Activated T-helper 1 cell treated with anti-CD3 and anti-CD28 coated beads, Interleukin-12 subunit alpha, Interleukin-12 subunit beta, Interleukin-2, Interleukin-4 antibody, amounts not matched to agents 30 ng/mL and 10 ng/mL and 1 ng/mL, durations not matched to agents 14 hours and 24 hours and 36 hours (primary cell): ENCODE measurements at regions not wholly inside any gene's neighbourhood (a gene's known extent, or its start where the extent isn't known, plus 50 kb on each side); places are given as distances from the start of the nearest gene placed in this dataset.
"Not testable (repeated sequence)": the region's sequence is repeated elsewhere in the genome, so short reads cannot be mapped to it uniquely, and the experiment has no call there.

Experiments
- DNase-seq: peaks from one replicate; pipeline ENCODE4 v3.0.0; 2021; ENCODE audit warnings: low spot score
- H3K27ac Mint-ChIP-seq: one replicate; pipeline ENCODE4 v1.8.0; 2021; ENCODE audit warnings: mild to moderate bottlenecking, mixed read lengths
- H3K27me3 Mint-ChIP-seq: one replicate; pipeline ENCODE4 v1.8.0; 2022; ENCODE audit warnings: mild to moderate bottlenecking, moderate library complexity, mixed read lengths; ENCODE audit not compliant: insufficient read depth
- H3K36me3 Mint-ChIP-seq: one replicate; pipeline ENCODE4 v1.8.0; 2021; ENCODE audit warnings: low read depth, mixed read lengths
- H3K4me1 Mint-ChIP-seq: one replicate; pipeline ENCODE4 v1.8.0; 2021; ENCODE audit warnings: low read depth, mixed read lengths
- H3K4me3 Mint-ChIP-seq: one replicate; pipeline ENCODE4 v1.8.0; 2021; ENCODE audit warnings: mild to moderate bottlenecking, moderate library complexity, mixed read lengths
- H3K9me3 Mint-ChIP-seq: one replicate; pipeline ENCODE4 v1.8.0; 2021; ENCODE audit warnings: mixed read lengths
- intact Hi-C: fragments of 100-400 bp; cut with micrococcal nuclease; formaldehyde crosslinking; loops from one replicate; pipeline ENCODE4 v1.15.1; 2024

DNA sequence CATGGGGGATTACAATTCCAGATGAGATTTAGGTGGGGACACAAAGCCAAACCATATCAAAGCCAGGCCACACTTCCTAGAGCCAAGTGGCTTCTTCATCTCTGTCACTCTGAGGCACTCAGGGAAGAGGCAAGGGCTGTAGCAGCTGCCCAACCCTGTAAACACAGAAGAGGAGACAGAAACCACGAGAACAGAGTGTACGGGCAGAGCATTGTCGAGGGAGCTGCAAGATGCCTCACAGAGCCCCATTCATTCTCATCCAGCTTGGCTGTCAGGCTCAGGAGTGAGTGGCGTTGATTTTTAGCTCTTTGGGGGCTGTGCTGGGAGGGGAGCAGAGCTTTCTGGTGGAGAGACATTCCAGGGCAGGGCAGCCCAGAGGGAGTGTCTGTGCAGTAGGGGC is 117.2 kb upstream of the SALL1 start:
- Mint-ChIP-seq H3K36me3 (no peaks in the 10 kb centered on the region), H3K27ac (no peak overlapping the region), H3K4me3 (no peak overlapping the region), H3K27me3 (no peaks in the 10 kb centered on the region), H3K9me3 (peaks cover 12% of the 10 kb centered on the region), H3K4me1 (no peaks in the 10 kb centered on the region)
- intact Hi-C loops = no loop called here
- no peak for DNase-seq

DNA sequence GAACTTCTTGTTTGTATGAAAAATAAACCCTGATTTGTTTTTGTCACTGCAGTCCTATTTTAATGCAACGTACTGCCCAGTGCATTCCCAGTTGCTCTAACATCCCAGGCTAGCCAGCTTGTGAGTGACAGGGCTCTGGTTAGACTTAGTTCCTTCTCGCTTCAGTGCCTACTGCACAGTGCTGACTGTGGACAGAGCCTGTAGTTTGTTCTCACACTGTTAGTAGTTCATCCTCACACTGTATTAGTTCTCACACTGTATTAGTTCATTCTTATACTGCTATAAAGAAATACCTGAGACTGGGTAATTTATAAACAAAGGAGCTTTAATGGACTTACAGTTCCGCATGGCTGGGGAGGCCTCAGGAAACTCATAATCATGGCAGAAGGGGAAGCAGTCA is 116.6 kb upstream of the SALL1 start:
- H3K36me3 Mint-ChIP-seq = no peaks in the 10 kb centered on the region
- no peak for DNase-seq
- H3K4me3 Mint-ChIP-seq = no peak overlapping the region
- no peaks in the 10 kb centered on the region for H3K4me1 Mint-ChIP-seq
- intact Hi-C loops = no loop called here
- H3K9me3 Mint-ChIP-seq = peaks cover 12% of the 10 kb centered on the region
- H3K27me3 Mint-ChIP-seq = no peaks in the 10 kb centered on the region
- no peak overlapping the region for H3K27ac Mint-ChIP-seq

DNA sequence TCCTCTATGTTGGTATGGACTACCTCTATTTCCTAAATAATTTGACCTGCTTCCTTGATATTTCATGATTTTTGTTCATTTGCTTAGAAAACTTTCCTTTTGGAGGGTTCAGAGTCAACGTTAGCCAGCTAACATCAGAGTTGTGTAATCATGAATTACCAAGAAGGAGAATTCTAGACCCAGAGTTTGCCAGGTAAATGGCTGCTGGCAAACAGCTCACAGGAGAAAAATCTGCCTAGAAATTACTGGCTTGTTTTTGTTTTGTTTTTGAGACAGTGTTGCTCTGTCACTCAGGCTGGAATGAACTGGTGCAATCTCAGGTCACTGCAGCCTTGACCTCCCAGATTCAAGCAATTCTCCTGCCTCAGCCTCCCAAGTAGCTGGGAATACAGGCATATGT is 111.4 kb upstream of the SALL1 start:
- Mint-ChIP-seq H3K27me3 (no peaks in the 10 kb centered on the region), H3K4me3 (no peak overlapping the region), H3K27ac (no peak overlapping the region), H3K4me1 (no peaks in the 10 kb centered on the region), H3K36me3 (no peaks in the 10 kb centered on the region), H3K9me3 (peaks cover 21% of the 10 kb centered on the region)
- intact Hi-C loops = no loop called here
- DNase-seq = no peak

DNA sequence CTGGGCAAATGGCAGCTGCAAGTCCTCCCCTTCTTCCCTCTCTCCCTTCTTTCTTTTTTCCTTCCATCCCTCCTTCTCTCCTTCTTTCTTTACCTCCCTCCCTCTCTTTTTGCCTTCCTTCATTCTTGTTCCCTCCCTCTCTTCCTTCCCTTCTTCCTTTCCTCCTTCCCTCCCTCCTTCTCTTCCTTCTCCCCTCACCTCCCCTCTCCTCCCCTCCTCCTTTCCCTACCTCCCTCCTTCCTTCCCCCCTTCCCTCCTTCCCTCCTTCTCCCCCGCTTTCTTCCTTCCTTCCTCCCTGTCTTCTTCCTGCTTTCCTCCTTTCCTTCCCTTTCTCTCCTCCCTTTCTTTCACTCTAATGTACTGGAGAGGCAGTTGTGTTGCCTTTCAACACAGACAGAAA is 110.8 kb upstream of the SALL1 start:
- Mint-ChIP-seq H3K27ac (no peak overlapping the region), H3K27me3 (no peaks in the 10 kb centered on the region), H3K9me3 (peaks cover 21% of the 10 kb centered on the region), H3K4me1 (no peaks in the 10 kb centered on the region), H3K36me3 (no peaks in the 10 kb centered on the region), H3K4me3 (no peak overlapping the region)
- DNase-seq = no peak
- intact Hi-C loops = no loop called here

DNA sequence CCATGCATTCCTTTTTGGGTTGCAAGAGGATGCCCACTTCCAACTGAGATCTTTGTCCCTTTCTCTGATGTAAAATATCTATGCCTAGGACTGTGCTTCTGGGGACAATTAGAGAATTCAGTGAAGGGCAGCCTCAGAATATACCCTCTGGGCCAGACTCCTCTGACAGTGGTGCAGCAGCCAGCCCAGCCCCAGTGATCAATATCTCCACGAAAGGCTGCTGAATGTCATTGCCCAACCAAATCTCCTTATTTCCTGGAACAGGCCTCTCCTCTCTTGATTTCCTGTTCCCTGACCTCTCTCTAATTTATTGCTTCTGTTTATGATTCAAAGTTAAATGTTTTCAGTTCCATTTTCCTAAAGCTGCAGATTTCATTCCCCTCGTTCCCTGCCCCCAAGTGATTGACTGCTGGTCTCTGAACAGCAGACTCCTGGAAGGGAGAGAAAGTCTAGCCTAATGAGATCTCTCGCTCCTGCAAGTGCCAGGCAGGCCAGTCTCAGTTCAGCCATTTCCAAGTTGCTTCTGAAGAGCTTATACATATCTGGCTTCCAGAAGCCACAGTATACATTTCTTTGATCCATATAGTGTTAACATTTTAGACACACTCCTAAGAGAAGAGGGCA is 104.4 kb upstream of the SALL1 start:
- no peak for DNase-seq
- H3K27me3 Mint-ChIP-seq = no peaks in the 10 kb centered on the region
- H3K27ac Mint-ChIP-seq = no peak overlapping the region
- no peak overlapping the region for H3K4me3 Mint-ChIP-seq
- peaks cover 22% of the 10 kb centered on the region for H3K9me3 Mint-ChIP-seq
- intact Hi-C loops = no loop called here
- no peaks in the 10 kb centered on the region for H3K36me3 Mint-ChIP-seq
- no peaks in the 10 kb centered on the region for H3K4me1 Mint-ChIP-seq

DNA sequence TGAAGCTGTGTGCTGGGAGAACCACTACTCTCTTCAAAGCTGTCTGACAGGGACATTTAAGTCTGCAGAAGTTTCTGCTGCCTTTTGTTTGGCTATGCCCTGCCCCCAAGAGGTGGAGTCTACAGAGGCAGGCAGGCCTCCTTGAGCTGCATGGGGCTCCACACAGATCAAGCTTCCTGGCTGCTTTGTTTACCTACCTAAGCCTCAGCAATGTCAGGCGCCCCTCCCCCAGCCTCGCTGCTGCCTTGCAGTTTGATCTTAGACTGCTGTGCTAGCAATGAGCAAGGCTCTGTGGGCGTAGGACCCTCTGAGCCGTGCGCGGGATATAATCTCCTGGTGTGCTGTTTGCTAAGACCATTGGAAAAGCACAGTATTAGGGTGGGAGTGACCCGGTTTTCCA is 103.3 kb upstream of the SALL1 start:
- DNase-seq, H3K36me3 Mint-ChIP-seq, H3K27ac Mint-ChIP-seq, intact Hi-C loops, H3K27me3 Mint-ChIP-seq, H3K4me1 Mint-ChIP-seq, H3K4me3 Mint-ChIP-seq: not testable (repeated sequence)
- peaks cover 22% of the 10 kb centered on the region for H3K9me3 Mint-ChIP-seq

DNA sequence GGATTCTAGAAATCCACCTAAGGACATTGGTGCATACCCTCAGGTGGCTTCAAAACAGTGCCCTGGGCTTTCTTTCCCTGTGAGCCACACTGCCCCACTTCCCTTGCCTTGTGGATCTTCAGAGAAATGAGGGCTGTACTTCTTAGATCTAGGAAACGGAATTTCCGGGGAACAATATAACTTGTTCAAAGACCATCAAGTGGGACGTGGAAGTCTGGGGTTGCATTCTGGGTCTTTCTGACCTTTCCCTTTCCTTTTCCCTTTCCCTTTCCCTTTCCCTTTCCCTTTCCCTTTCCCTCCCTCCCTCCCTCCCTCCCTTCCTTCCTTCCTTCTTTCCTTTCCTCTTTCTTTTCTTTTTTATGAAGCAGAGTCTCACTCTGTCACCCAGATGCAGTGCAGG is 97.1 kb upstream of the SALL1 start:
- H3K4me1 Mint-ChIP-seq = no peaks in the 10 kb centered on the region
- intact Hi-C loops = no loop called here
- H3K27me3 Mint-ChIP-seq = no peaks in the 10 kb centered on the region
- H3K9me3 Mint-ChIP-seq = peaks cover 15% of the 10 kb centered on the region
- H3K27ac Mint-ChIP-seq = no peak overlapping the region
- H3K36me3 Mint-ChIP-seq = no peaks in the 10 kb centered on the region
- H3K4me3 Mint-ChIP-seq = no peak overlapping the region
- no peak for DNase-seq

DNA sequence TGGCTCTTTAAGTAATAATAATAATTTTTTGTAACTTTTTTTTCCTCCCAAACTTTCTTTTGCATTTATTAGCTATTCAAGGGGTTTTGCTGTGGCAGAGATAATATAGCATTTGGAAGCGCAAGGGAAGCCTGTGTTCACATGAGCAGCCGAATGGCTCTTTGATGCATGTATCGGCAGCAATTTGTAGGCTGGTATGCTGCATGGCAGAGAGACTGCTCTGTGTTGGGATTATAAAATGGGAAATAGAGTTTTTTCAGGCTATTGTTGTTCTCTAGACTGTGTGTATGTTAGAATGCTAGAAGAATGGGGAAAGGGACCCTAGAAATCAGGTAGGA is 94.6 kb upstream of the SALL1 start:
- Mint-ChIP-seq H3K9me3 (peaks cover 7% of the 10 kb centered on the region), H3K27me3 (no peaks in the 10 kb centered on the region), H3K36me3 (no peaks in the 10 kb centered on the region), H3K27ac (no peak overlapping the region), H3K4me3 (no peak overlapping the region), H3K4me1 (no peaks in the 10 kb centered on the region)
- no peak for DNase-seq
- intact Hi-C loops = no loop called here

DNA sequence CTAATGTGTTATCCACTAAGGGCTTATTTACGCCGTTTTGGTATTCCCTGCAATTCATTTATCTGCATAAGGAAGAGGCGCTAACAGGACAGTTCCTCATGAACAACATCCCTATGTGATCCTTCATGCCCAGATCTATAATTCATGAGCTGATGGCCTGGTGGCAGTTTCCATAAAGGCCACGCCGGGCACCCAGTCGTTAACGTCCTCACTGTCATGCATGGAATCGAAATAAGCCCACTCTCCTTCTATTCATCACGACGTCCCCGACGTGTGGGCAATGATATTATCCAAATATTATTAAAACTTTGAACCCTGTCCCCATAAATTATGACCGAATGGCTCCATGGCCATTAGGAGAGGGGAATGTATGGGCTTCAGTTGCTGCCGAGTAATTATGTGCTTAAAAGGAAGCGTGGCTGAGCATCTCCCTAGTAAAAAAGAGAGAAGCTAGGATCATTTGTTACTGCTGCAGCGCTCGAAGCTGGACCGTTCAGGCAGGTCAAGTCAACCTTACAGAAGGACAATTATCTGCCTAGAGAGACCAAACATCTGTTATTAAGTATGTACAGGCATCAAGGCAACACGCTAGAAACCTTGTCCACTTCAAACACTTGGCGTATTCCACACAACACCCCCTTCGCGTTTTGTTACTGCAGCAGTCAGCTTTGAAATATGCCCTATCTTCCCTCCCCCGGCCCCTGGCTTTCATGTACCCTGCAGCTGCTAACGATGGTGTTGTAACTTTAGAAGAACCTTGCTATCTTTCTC is 94.0 kb upstream of the SALL1 start:
- intact Hi-C loops = no loop called here
- no peaks in the 10 kb centered on the region for H3K36me3 Mint-ChIP-seq
- H3K9me3 Mint-ChIP-seq = peaks cover 7% of the 10 kb centered on the region
- no peak for DNase-seq
- no peak overlapping the region for H3K4me3 Mint-ChIP-seq
- no peaks in the 10 kb centered on the region for H3K4me1 Mint-ChIP-seq
- H3K27me3 Mint-ChIP-seq = no peaks in the 10 kb centered on the region
- no peak overlapping the region for H3K27ac Mint-ChIP-seq

DNA sequence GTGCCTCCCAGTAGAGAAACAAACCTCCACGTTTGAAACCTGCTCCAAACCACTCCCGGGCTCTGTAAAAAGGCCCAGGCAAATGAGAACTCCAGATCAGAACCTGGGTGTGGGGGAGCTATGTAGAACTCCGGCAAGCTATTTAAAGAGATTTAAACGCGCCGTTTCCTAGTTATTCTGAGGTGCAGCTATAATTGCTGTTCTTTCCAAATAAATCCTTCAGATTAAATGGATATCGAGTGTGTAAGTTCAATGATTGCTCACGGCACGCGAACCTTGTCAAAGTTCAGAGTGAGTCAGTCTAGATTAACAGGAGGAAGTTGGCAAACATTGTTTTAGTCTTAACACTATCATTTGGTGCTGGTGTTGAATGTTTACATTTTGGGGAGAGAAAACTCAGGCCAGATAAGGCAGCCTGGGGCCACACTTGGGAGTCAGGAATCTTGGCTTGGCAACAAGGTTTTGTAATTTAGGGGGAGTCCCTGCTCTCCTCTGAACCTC is 92.9 kb upstream of the SALL1 start:
- intact Hi-C loops = no loop called here
- no peaks in the 10 kb centered on the region for H3K36me3 Mint-ChIP-seq
- H3K27ac Mint-ChIP-seq = no peak overlapping the region
- H3K27me3 Mint-ChIP-seq = no peaks in the 10 kb centered on the region
- H3K9me3 Mint-ChIP-seq = peaks cover 12% of the 10 kb centered on the region
- no peak for DNase-seq
- no peak overlapping the region for H3K4me3 Mint-ChIP-seq
- no peaks in the 10 kb centered on the region for H3K4me1 Mint-ChIP-seq

DNA sequence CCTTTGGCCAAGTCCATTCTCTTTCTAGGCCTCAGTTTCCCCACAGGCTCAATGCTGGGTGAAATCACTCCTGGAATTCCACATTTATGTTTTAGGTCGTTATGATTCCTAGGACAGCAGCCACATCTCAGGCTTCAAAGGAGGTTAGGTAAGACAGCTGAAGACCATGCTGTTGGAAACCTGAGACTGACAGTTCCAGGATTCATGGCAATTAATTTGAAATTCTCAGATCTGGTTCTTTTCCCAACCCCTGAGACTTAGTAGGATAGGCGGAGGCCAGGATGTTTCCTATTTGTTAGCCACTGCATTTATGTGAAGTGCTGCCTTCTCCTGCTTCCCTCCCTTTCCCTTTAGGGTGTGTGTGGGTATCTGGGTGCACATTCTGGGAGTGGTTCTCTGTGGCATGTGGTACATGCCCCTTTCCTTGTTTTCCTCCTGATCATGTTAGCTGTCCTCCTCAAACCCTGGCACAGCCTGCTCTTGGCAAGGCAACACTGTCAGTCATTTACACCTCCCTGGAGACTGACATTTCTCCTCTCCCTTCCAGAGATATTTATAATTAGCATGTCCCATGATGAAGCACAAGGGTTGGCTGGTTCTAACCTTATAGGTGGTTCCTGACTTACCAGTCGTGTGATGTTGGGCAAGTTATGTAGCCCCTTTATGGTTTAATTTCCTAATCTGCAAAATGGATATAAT is 91.4 kb upstream of the SALL1 start:
- no peaks in the 10 kb centered on the region for H3K4me1 Mint-ChIP-seq
- peaks cover 14% of the 10 kb centered on the region for H3K9me3 Mint-ChIP-seq
- no peak overlapping the region for H3K27ac Mint-ChIP-seq
- no peak for DNase-seq
- H3K4me3 Mint-ChIP-seq = no peak overlapping the region
- H3K36me3 Mint-ChIP-seq = no peaks in the 10 kb centered on the region
- intact Hi-C loops = no loop called here
- no peaks in the 10 kb centered on the region for H3K27me3 Mint-ChIP-seq

DNA sequence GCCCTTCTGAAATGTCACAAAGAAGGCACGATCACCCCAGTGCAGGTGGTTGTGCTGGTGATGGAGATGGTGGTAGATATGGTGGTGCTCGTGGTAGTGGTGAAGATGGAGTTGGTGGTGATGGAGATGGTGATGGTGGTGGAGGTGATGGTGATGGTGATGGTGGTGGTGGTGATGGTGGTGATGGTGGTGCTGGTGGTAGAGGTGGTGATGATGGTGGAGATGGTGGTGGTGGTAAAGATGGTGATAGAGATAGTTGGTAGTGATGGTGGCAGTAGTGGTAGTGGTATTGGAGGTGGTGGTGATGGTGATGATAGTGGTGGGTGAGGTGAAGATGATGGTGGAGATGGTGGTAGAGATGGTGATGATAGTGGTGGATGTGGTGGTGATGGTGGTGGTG is 88.1 kb upstream of the SALL1 start:
- peaks cover 7% of the 10 kb centered on the region for H3K9me3 Mint-ChIP-seq
- DNase-seq = no peak
- H3K4me1 Mint-ChIP-seq = no peaks in the 10 kb centered on the region
- intact Hi-C loops = no loop called here
- H3K27ac Mint-ChIP-seq = no peak overlapping the region
- no peak overlapping the region for H3K4me3 Mint-ChIP-seq
- no peaks in the 10 kb centered on the region for H3K27me3 Mint-ChIP-seq
- H3K36me3 Mint-ChIP-seq = no peaks in the 10 kb centered on the region

DNA sequence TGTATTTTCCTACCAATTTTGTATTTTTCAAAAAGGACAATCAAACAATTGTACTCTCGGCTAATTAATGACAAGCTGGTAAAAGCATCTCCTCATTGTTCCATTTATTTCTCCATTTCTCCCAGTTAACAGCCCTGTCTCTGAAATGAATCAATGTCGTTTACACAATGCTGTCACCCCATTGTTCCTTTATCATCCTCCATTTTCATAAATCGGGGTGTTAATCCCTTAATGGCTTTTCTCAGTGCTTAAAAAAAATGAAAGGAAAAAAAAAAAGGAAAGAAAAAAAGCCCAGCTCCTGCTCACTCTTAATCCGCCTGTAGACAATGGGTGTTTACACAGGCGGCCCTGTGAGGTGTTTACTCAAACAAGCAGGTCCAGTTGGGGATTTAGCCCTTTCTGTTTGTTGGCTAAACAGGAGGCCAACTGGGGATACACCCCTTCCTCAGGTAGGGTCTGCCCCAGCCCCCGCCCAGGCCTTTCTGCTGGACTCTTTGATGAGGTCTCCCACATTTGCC is 86.8 kb upstream of the SALL1 start:
- DNase-seq = no peak
- Mint-ChIP-seq H3K27me3 (no peaks in the 10 kb centered on the region), H3K4me3 (no peak overlapping the region), H3K9me3 (peaks cover 7% of the 10 kb centered on the region), H3K27ac (no peak overlapping the region), H3K36me3 (no peaks in the 10 kb centered on the region), H3K4me1 (no peaks in the 10 kb centered on the region)
- intact Hi-C loops = no loop called here
